ENCODE measurements at regions not wholly inside any gene's neighbourhood (a gene's known extent, or its start where the extent isn't known, plus 50 kb on each side); places are given as distances from the start of the nearest gene placed in this dataset.
"Not testable (repeated sequence)": the region's sequence is repeated elsewhere in the genome, so short reads cannot be mapped to it uniquely, and the experiment has no call there.

- 88 to 97% (median 93%) methylated on average over 2 of the region's 2 CpGs for WGBS, 3 donors
- no peaks in the 10 kb centered on the region for H3K4me1 ChIP-seq
Observed at GRCh38 chr13:21282065-21282464, 105.6 kb downstream of the MRPL57 start.

GRCh38 chr13:21287331-21287907 lies 111.0 kb downstream of the MRPL57 start:
- Histone ChIP-seq H3K27me3 (ENCODE audit: insufficient read depth in 3 of 3, low read length in 2 of 3) (no peaks in the 10 kb centered on the region), H3K27ac (no peak overlapping the region), H3K4me3 (no peak overlapping the region), H3K36me3 (ENCODE audit: insufficient read depth in 1 of 2, low read depth in 1 of 2) (no peaks in the 10 kb centered on the region), H3K4me1 (no peaks in the 10 kb centered on the region), H3K9me3 (no peaks in the 10 kb centered on the region)
- no peak for TF ChIP-seq CTCF (IDR thresholded peaks at IDR 0.05)
- WGBS, 3 donors: 83 to 85% (median 84%) methylated on average over 19 to 20 of the region's 20 CpGs
- intact Hi-C loops (cut with DNase I): no loop called here
- DNase-seq (no peak), ATAC-seq (no peak)

More at GRCh38 chr13:21282065-21282464, 105.6 kb downstream of the MRPL57 start:
- Histone ChIP-seq H3K36me3 (ENCODE audit: insufficient read depth in 1 of 2, low read depth in 1 of 2) (no peaks in the 10 kb centered on the region), H3K4me3 (no peak overlapping the region), H3K27me3 (ENCODE audit: insufficient read depth in 3 of 3, low read length in 2 of 3) (no peaks in the 10 kb centered on the region), H3K9me3 (no peaks in the 10 kb centered on the region), H3K27ac (no peak overlapping the region)
- ATAC-seq: no peak
- DNase-seq: no peak
- intact Hi-C loops (cut with DNase I): no loop called here
- TF ChIP-seq CTCF (IDR thresholded peaks at IDR 0.05): no peak

GRCh38 chr13:21289475-21289874 lies 113.0 kb downstream of the MRPL57 start:
- H3K27ac ChIP-seq: no peak overlapping the region
- intact Hi-C loops (cut with DNase I): no loop called here
- H3K4me3 ChIP-seq: no peak overlapping the region
- H3K4me1 ChIP-seq: no peaks in the 10 kb centered on the region
- WGBS, 3 donors: 95 to 96% (median 96%) methylated on average over 5 of the region's 5 CpGs
- H3K9me3 ChIP-seq: no peaks in the 10 kb centered on the region
- TF ChIP-seq CTCF (IDR thresholded peaks at IDR 0.05): no peak
- ATAC-seq: no peak
- no peaks in the 10 kb centered on the region for H3K36me3 ChIP-seq (ENCODE audit: insufficient read depth in 1 of 2, low read depth in 1 of 2)
- DNase-seq: no peak
- no peaks in the 10 kb centered on the region for H3K27me3 ChIP-seq (ENCODE audit: insufficient read depth in 3 of 3, low read length in 2 of 3)

GRCh38 chr13:21290442-21291002 lies 114.1 kb downstream of the MRPL57 start:
- H3K27ac ChIP-seq; DNase-seq; H3K4me1 ChIP-seq; H3K9me3 ChIP-seq; H3K27me3 ChIP-seq (ENCODE audit: insufficient read depth in 3 of 3, low read length in 2 of 3); H3K36me3 ChIP-seq (ENCODE audit: insufficient read depth in 1 of 2, low read depth in 1 of 2); H3K4me3 ChIP-seq; ATAC-seq; intact Hi-C loops (cut with DNase I): not testable (repeated sequence)
- WGBS, 3 donors: 91 to 93% (median 92%) methylated on average over 13 of the region's 13 CpGs

- H3K4me3 ChIP-seq: no peak overlapping the region
- intact Hi-C loops (cut with DNase I): no loop called here
- H3K4me1 ChIP-seq: no peaks in the 10 kb centered on the region
- no peak for TF ChIP-seq CTCF (IDR thresholded peaks at IDR 0.05)
- no peaks in the 10 kb centered on the region for H3K9me3 ChIP-seq
- ATAC-seq (no peak), DNase-seq (no peak)
- no peaks in the 10 kb centered on the region for H3K27me3 ChIP-seq (ENCODE audit: insufficient read depth in 3 of 3, low read length in 2 of 3)
- H3K27ac ChIP-seq: no peak overlapping the region
- WGBS, 3 donors: 86 to 89% (median 88%) methylated on average over 7 of the region's 7 CpGs
- no peaks in the 10 kb centered on the region for H3K36me3 ChIP-seq (ENCODE audit: insufficient read depth in 1 of 2, low read depth in 1 of 2)
Observed at GRCh38 chr13:21291840-21292239, 115.4 kb downstream of the MRPL57 start.
